Activated naive CD8-positive, alpha-beta T cell treated with anti-CD3 and anti-CD28 coated beads, Interleukin-2, amount 50 U/mL, for 24 hours (primary cell): ENCODE measurements at regions not wholly inside any gene's neighbourhood (a gene's known extent, or its start where the extent isn't known, plus 50 kb on each side); places are given as distances from the start of the nearest gene placed in this dataset.
A peak's percentile ranks its signal among the peaks of the same experiment; 100 is the strongest.
"Not testable (repeated sequence)": the region's sequence is repeated elsewhere in the genome, so short reads cannot be mapped to it uniquely, and the experiment has no call there.

Experiments
- ATAC-seq: fragments of 150-1000 bp; cut with Tn5 transposase; one replicate; pipeline ENCODE4 v1.10.0; 2021
- DNase-seq: peaks from one replicate; pipeline ENCODE4 v3.0.0; 2021
- H3K27ac Mint-ChIP-seq: one replicate; pipeline ENCODE4 v1.8.0; 2021; ENCODE audit warnings: mild to moderate bottlenecking, mixed read lengths
- H3K27me3 Mint-ChIP-seq: one replicate; pipeline ENCODE4 v1.8.0; 2021; ENCODE audit warnings: mixed read lengths
- H3K36me3 Mint-ChIP-seq: one replicate; pipeline ENCODE4 v1.8.0; 2021; ENCODE audit warnings: low read depth, mixed read lengths
- H3K4me1 Mint-ChIP-seq: one replicate; pipeline ENCODE4 v1.8.0; 2021; ENCODE audit warnings: mixed read lengths
- H3K4me3 Mint-ChIP-seq: one replicate; pipeline ENCODE4 v1.8.0; 2021; ENCODE audit warnings: mild to moderate bottlenecking, moderate library complexity, mixed read lengths
- H3K9me3 Mint-ChIP-seq: one replicate; pipeline ENCODE4 v1.8.0; 2021; ENCODE audit warnings: mixed read lengths

- H3K36me3 Mint-ChIP-seq, result no peaks in the 10 kb centered on the region
- DNase-seq (no peak), ATAC-seq (no peak)
- H3K4me1 Mint-ChIP-seq, result no peaks in the 10 kb centered on the region
- H3K4me3 Mint-ChIP-seq, result no peak overlapping the region
- H3K27me3 Mint-ChIP-seq, result no peaks in the 10 kb centered on the region
- no peaks in the 10 kb centered on the region for H3K9me3 Mint-ChIP-seq
- no peak overlapping the region for H3K27ac Mint-ChIP-seq
Observed at GRCh38 chr6:119814609-119815400, 465.2 kb upstream of the MAN1A1 start.

- Mint-ChIP-seq H3K9me3 (no peaks in the 10 kb centered on the region), H3K36me3 (no peaks in the 10 kb centered on the region), H3K4me1 (no peaks in the 10 kb centered on the region), H3K4me3 (no peak overlapping the region), H3K27ac (no peak overlapping the region), H3K27me3 (no peaks in the 10 kb centered on the region)
- no peak for DNase-seq
- no peak for ATAC-seq
Observed at GRCh38 chr6:119802464-119802863, 452.9 kb upstream of the MAN1A1 start.

- Mint-ChIP-seq H3K9me3 (no peaks in the 10 kb centered on the region), H3K4me1 (no peaks in the 10 kb centered on the region), H3K4me3 (no peak overlapping the region), H3K36me3 (no peaks in the 10 kb centered on the region), H3K27me3 (no peaks in the 10 kb centered on the region), H3K27ac (no peak overlapping the region)
- no peak for ATAC-seq
- no peak for DNase-seq
Observed at GRCh38 chr6:119801056-119801455, 451.5 kb upstream of the MAN1A1 start.

GRCh38 chr6:119800526-119800925, 451.0 kb upstream of the MAN1A1 start:
- no peak for DNase-seq
- H3K4me1 Mint-ChIP-seq, result no peaks in the 10 kb centered on the region
- no peaks in the 10 kb centered on the region for H3K36me3 Mint-ChIP-seq
- no peak overlapping the region for H3K4me3 Mint-ChIP-seq
- no peaks in the 10 kb centered on the region for H3K9me3 Mint-ChIP-seq
- H3K27me3 Mint-ChIP-seq, result no peaks in the 10 kb centered on the region
- no peak for ATAC-seq
- H3K27ac Mint-ChIP-seq, result no peak overlapping the region

GRCh38 chr6:119799596-119800509, 450.3 kb upstream of the MAN1A1 start:
- Mint-ChIP-seq H3K27me3 (no peaks in the 10 kb centered on the region), H3K36me3 (no peaks in the 10 kb centered on the region), H3K4me3 (no peak overlapping the region), H3K27ac (no peak overlapping the region), H3K4me1 (no peaks in the 10 kb centered on the region), H3K9me3 (no peaks in the 10 kb centered on the region)
- ATAC-seq, result no peak
- no peak for DNase-seq

- Mint-ChIP-seq H3K9me3 (peaks cover 3% of the 10 kb centered on the region), H3K27me3 (no peaks in the 10 kb centered on the region), H3K27ac (no peak overlapping the region), H3K4me1 (no peaks in the 10 kb centered on the region), H3K4me3 (no peak overlapping the region), H3K36me3 (no peaks in the 10 kb centered on the region)
- ATAC-seq, result no peak
- no peak for DNase-seq
Observed at GRCh38 chr6:119791736-119792135, 442.2 kb upstream of the MAN1A1 start.

- H3K36me3 Mint-ChIP-seq, result no peaks in the 10 kb centered on the region
- no peaks in the 10 kb centered on the region for H3K4me1 Mint-ChIP-seq
- H3K27ac Mint-ChIP-seq, result no peak overlapping the region
- H3K27me3 Mint-ChIP-seq, result peaks cover 4% of the 10 kb centered on the region
- no peak overlapping the region for H3K4me3 Mint-ChIP-seq
- no peak for ATAC-seq
- H3K9me3 Mint-ChIP-seq, result no peaks in the 10 kb centered on the region
- DNase-seq, result no peak
Observed at GRCh38 chr6:119781365-119781764, 431.8 kb upstream of the MAN1A1 start.

- Mint-ChIP-seq H3K27ac (no peak overlapping the region), H3K4me1 (peaks cover 2% of the 10 kb centered on the region), H3K36me3 (no peaks in the 10 kb centered on the region), H3K9me3 (peaks cover 3% of the 10 kb centered on the region), H3K4me3 (no peak overlapping the region), H3K27me3 (peaks cover 10% of the 10 kb centered on the region)
- ATAC-seq (no peak), DNase-seq (no peak)
Observed at GRCh38 chr6:119768201-119768600, 418.6 kb upstream of the MAN1A1 start.

GRCh38 chr6:119764927-119765681, 415.5 kb upstream of the MAN1A1 start:
- no peaks in the 10 kb centered on the region for H3K36me3 Mint-ChIP-seq
- H3K4me3 Mint-ChIP-seq, result no peak overlapping the region
- H3K27ac Mint-ChIP-seq, result no peak overlapping the region
- peaks cover 10% of the 10 kb centered on the region for H3K27me3 Mint-ChIP-seq
- DNase-seq (no peak), ATAC-seq (no peak)
- H3K9me3 Mint-ChIP-seq, result no peaks in the 10 kb centered on the region
- peaks cover 2% of the 10 kb centered on the region for H3K4me1 Mint-ChIP-seq

GRCh38 chr6:119760046-119760445, 410.5 kb upstream of the MAN1A1 start:
- Mint-ChIP-seq H3K4me1 (no peaks in the 10 kb centered on the region), H3K27me3 (peaks cover 6% of the 10 kb centered on the region)

GRCh38 chr6:119758385-119758784, 408.8 kb upstream of the MAN1A1 start:
- Mint-ChIP-seq H3K9me3 (no peaks in the 10 kb centered on the region), H3K27me3 (peaks cover 5% of the 10 kb centered on the region), H3K4me1 (no peaks in the 10 kb centered on the region), H3K4me3 (no peak overlapping the region), H3K36me3 (no peaks in the 10 kb centered on the region), H3K27ac (no peak overlapping the region)
- ATAC-seq (peak; percentile 10), DNase-seq (no peak)

More at GRCh38 chr6:119760046-119760445, 410.5 kb upstream of the MAN1A1 start:
- Mint-ChIP-seq H3K9me3 (no peaks in the 10 kb centered on the region), H3K27ac (no peak overlapping the region), H3K36me3 (no peaks in the 10 kb centered on the region), H3K4me3 (no peak overlapping the region)
- DNase-seq (no peak), ATAC-seq (no peak)

- Mint-ChIP-seq H3K4me1 (no peaks in the 10 kb centered on the region), H3K27ac (no peak overlapping the region), H3K36me3 (no peaks in the 10 kb centered on the region), H3K4me3 (no peak overlapping the region), H3K27me3 (peaks cover 11% of the 10 kb centered on the region), H3K9me3 (no peaks in the 10 kb centered on the region)
- DNase-seq (no peak), ATAC-seq (no peak)
Observed at GRCh38 chr6:119757467-119757866, 407.9 kb upstream of the MAN1A1 start.

- no peak overlapping the region for H3K27ac Mint-ChIP-seq
- no peak overlapping the region for H3K4me3 Mint-ChIP-seq
- DNase-seq, result no peak
- H3K9me3 Mint-ChIP-seq, result no peaks in the 10 kb centered on the region
- no peak for ATAC-seq
- H3K27me3 Mint-ChIP-seq, result peaks cover 10% of the 10 kb centered on the region
- H3K36me3 Mint-ChIP-seq, result no peaks in the 10 kb centered on the region
- peaks cover 5% of the 10 kb centered on the region for H3K4me1 Mint-ChIP-seq
Observed at GRCh38 chr6:119749335-119749734, 399.8 kb upstream of the MAN1A1 start.

- not testable (repeated sequence) for H3K27ac Mint-ChIP-seq, ATAC-seq, DNase-seq, H3K36me3 Mint-ChIP-seq, H3K9me3 Mint-ChIP-seq, H3K4me1 Mint-ChIP-seq, H3K4me3 Mint-ChIP-seq
- H3K27me3 Mint-ChIP-seq, result peaks cover 10% of the 10 kb centered on the region
Observed at GRCh38 chr6:119748535-119748934, 399.0 kb upstream of the MAN1A1 start.
